ENCODE measurements at regions not wholly inside any gene's neighbourhood (a gene's known extent, or its start where the extent isn't known, plus 50 kb on each side); places are given as distances from the start of the nearest gene placed in this dataset.

DNA sequence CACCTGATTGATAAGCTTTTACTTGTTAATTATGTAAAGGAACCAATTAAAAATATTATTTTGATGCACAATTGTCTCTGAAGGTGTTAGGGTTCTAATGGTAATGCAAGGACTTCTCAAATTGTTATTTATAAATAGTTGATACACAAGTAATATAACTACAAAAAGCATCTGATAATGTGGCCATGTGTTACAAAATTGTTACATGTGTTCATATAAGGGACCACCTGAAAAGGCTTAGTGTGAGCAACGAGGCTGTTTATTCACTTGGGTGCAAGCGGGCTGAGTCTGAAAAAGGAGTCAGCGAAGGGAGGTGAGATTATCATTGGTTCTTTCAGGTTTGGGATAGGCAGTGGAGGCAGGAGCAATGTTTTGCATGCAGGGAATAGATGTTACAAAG, 421.9 kb upstream of the CADM2 start (continued):
- TF ChIP-seq ZFP36 (IDR thresholded peaks at IDR 0.05; ENCODE audit: borderline replicate concordance, partially characterized antibody) (no peak), TP53 (CRISPR knock-in tag; IDR thresholded peaks at IDR 0.05) (no peak), FOSL2 (IDR thresholded peaks at IDR 0.05) (no peak), FOSL2 (CRISPR knock-in tag; IDR thresholded peaks at IDR 0.05) (no peak), CEBPB (IDR thresholded peaks at IDR 0.05) (no peak), TFCP2L1 (CRISPR knock-in tag; IDR thresholded peaks at IDR 0.05) (no peak), SMC3 (IDR thresholded peaks at IDR 0.05) (no peak)

DNA sequence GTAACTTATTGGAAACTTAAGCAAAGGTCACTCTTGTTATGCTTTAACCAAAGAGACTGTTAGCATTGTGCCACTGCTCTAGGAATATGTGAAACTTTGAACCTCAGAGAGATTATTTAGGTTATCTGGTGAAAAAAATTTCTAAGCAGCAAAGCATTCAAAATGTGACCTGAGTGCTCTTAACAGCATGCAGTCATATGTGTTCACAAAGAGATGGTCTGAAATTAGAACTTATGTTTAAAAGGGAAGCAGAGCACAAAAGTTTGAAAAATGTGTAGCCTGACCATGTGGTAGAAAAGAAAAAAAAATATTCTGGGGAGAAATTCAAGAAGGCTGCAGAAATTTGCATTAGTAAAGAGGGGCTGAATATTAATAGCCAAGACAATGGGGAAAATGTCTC, 420.2 kb upstream of the CADM2 start:
- H3K9me3 ChIP-seq, result no peaks in the 10 kb centered on the region
- H3K4me2 ChIP-seq, result no peak overlapping the region
- no peak overlapping the region for H3K27ac ChIP-seq
- ATAC-seq, result no peak
- FAIRE-seq, result no peak
- TF ChIP-seq CBX8 (IDR thresholded peaks at IDR 0.05) (no peak), HOXB5 (CRISPR knock-in tag; IDR thresholded peaks at IDR 0.05) (no peak), EHMT2 (IDR thresholded peaks at IDR 0.05; ENCODE audit: low read depth) (no peak), NFE2L2 (conservative IDR thresholded peaks at IDR 0.05; ENCODE audit: low read length) (no peak), PHF8 (IDR thresholded peaks at IDR 0.05; ENCODE audit: borderline replicate concordance, low read depth) (no peak), POLR2AphosphoS2 (conservative IDR thresholded peaks at IDR 0.05; ENCODE audit: low read length) (no peak), RNF2 (IDR thresholded peaks at IDR 0.05; ENCODE audit: borderline replicate concordance, low read depth) (no peak), EP300 (IDR thresholded peaks at IDR 0.05) (no peak)
- TF ChIP-seq, protein P1, sequence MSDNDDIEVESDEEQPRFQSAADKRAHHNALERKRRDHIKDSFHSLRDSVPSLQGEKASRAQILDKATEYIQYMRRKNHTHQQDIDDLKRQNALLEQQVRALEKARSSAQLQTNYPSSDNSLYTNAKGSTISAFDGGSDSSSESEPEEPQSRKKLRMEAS (IDR thresholded peaks at IDR 0.05), result no peak
- TF ChIP-seq, protein P2, sequence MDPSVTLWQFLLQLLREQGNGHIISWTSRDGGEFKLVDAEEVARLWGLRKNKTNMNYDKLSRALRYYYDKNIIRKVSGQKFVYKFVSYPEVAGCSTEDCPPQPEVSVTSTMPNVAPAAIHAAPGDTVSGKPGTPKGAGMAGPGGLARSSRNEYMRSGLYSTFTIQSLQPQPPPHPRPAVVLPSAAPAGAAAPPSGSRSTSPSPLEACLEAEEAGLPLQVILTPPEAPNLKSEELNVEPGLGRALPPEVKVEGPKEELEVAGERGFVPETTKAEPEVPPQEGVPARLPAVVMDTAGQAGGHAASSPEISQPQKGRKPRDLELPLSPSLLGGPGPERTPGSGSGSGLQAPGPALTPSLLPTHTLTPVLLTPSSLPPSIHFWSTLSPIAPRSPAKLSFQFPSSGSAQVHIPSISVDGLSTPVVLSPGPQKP (IDR thresholded peaks at IDR 0.05; ENCODE audit: low read depth, low read length), result no peak
- H3K4me1 ChIP-seq, result no peaks in the 10 kb centered on the region
- no peak for DNase-seq (ENCODE audit: low read depth in 1 of 2, low spot score in 1 of 2)
- ChIA-PET POLR2A (no interaction called here), CTCF (no interaction called here)
- H3K4me3 ChIP-seq, result no peak overlapping the region

DNA sequence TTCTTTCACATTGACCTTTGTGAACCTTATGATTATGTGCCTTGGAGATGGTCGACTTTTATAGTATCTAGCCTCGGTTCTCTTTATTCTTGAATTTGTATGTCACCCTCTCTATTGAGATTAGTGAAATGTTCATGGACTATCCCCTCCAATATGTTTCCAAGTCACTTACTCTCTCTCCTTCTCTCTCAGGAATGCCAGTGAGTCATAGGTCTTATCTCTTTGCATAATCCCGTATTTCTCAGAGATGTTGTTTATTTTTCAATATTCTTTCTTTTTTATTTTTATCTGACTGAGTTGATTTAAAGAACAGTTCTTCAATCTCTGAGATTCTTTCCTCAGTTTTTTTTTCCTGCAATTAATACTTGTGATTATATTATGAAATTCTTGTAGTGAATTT, 411.6 kb upstream of the CADM2 start:
- H3K27ac ChIP-seq, result no peak overlapping the region
- FAIRE-seq (no peak), ATAC-seq (no peak), DNase-seq (ENCODE audit: low read depth in 1 of 2, low spot score in 1 of 2) (no peak)
- WGBS (ENCODE audit: missing lambda C conversion rate), result 4% methylated on average over 3 of the region's 3 CpGs
- no peak overlapping the region for H3K4me2 ChIP-seq
- ChIA-PET POLR2A (no interaction called here), CTCF (interaction anchor here (0.8 to 1.6 kb wide), 5 partner anchors 11 to 1030 kb away, joined by 3 to 4 read pairs (median 3); no protein-coding TSS in a partner anchor)
- H3K4me1 ChIP-seq, result no peaks in the 10 kb centered on the region
- no peak overlapping the region for H3K4me3 ChIP-seq
- H3K9me3 ChIP-seq, result no peaks in the 10 kb centered on the region; the same call in 1 of the 3 replicates
- TF ChIP-seq NPAS2 (CRISPR knock-in tag; IDR thresholded peaks at IDR 0.05; ENCODE audit: borderline replicate concordance) (no peak), PHF8 (IDR thresholded peaks at IDR 0.05; ENCODE audit: borderline replicate concordance, low read depth) (no peak), ESRRA (IDR thresholded peaks at IDR 0.05; ENCODE audit: borderline replicate concordance, low read length) (no peak), RCOR1 (IDR thresholded peaks at IDR 0.05; ENCODE audit: low read depth, low read length) (no peak), JUNB (IDR thresholded peaks at IDR 0.05) (no peak), TP53 (CRISPR knock-in tag; IDR thresholded peaks at IDR 0.05) (no peak), POLR2A (IDR thresholded peaks at IDR 0.05; ENCODE audit: low read length) (no peak), FOSL2 (IDR thresholded peaks at IDR 0.05) (no peak), FOSL2 (CRISPR knock-in tag; IDR thresholded peaks at IDR 0.05) (no peak)
- TF ChIP-seq, protein P3, sequence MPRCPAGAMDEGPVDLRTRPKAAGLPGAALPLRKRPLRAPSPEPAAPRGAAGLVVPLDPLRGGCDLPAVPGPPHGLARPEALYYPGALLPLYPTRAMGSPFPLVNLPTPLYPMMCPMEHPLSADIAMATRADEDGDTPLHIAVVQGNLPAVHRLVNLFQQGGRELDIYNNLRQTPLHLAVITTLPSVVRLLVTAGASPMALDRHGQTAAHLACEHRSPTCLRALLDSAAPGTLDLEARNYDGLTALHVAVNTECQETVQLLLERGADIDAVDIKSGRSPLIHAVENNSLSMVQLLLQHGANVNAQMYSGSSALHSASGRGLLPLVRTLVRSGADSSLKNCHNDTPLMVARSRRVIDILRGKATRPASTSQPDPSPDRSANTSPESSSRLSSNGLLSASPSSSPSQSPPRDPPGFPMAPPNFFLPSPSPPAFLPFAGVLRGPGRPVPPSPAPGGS (IDR thresholded peaks at IDR 0.05), result no peak

Measured in A549 (cell line).